GM12865 (cell line): ENCODE measurements at regions not wholly inside any gene's neighbourhood (a gene's known extent, or its start where the extent isn't known, plus 50 kb on each side); places are given as distances from the start of the nearest gene placed in this dataset.
A peak's percentile ranks its signal among the peaks of the same experiment; 100 is the strongest.
"Not testable (repeated sequence)": the region's sequence is repeated elsewhere in the genome, so short reads cannot be mapped to it uniquely, and the experiment has no call there.

Source experiments
- DNase-seq: peaks from one replicate; pipeline ENCODE4 v3.0.0; 2010; ENCODE audit warnings: low read depth
- H3K4me3 ChIP-seq: 2 replicates; pipeline ENCODE4 v1.5.1; 2011; ENCODE audit warnings: mild to moderate bottlenecking, low read depth, low read length, control low read depth
- TF ChIP-seq, protein P1 (sequence below): IDR thresholded peaks from 2 replicates; pipeline ENCODE4 v1.5.1; 2011; ENCODE audit warnings: low read length, control low read depth, low read depth, inconsistent platforms; ENCODE audit not compliant: insufficient read depth; ENCODE audit errors: missing control alignments

DNA sequence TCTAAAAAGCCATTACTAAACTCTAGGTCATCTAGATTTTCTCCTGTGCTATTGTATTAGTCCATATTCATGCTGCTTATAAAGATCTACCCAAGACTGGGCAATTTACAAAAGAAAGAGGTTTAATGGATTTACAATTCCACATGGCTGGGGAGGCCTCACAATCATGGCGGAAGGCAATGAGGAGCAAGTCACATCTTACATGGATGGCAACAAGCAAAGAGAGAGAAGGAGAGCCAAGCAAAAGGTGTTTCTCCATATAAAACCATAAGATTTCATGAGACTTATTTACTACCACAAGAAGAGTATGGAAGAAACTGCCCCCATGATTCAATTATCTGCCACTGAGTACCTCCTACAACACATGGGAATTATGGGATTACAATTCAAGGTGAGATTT lies 69.6 kb upstream of the CCDC6 start:
- DNase-seq: not testable (repeated sequence)

DNA sequence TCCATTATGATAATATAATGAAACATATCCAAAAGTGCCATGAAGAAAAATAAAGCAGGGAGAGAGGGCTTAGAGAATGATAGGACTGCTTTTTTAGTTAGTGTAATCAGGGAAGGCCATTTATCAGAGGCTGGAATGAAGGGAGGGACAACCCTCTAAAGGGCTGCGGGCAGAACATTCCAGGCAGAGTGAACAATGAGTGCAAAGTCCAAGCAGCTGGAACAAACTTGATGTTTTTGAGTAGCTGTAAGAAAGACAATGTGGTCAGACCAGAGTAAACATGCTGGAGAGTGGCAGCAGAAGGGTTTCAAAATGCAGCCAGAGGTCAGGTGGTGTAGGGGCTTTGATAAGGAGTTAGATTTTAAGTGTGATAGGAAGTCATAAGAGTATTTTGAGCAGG lies 65.6 kb upstream of the CCDC6 start:
- no peak for DNase-seq
- TF ChIP-seq, protein P1, sequence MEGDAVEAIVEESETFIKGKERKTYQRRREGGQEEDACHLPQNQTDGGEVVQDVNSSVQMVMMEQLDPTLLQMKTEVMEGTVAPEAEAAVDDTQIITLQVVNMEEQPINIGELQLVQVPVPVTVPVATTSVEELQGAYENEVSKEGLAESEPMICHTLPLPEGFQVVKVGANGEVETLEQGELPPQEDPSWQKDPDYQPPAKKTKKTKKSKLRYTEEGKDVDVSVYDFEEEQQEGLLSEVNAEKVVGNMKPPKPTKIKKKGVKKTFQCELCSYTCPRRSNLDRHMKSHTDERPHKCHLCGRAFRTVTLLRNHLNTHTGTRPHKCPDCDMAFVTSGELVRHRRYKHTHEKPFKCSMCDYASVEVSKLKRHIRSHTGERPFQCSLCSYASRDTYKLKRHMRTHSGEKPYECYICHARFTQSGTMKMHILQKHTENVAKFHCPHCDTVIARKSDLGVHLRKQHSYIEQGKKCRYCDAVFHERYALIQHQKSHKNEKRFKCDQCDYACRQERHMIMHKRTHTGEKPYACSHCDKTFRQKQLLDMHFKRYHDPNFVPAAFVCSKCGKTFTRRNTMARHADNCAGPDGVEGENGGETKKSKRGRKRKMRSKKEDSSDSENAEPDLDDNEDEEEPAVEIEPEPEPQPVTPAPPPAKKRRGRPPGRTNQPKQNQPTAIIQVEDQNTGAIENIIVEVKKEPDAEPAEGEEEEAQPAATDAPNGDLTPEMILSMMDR: no peak
- H3K4me3 ChIP-seq: no peak overlapping the region

More for the DNA sequence above, 69.6 kb upstream of the CCDC6 start:
- H3K4me3 ChIP-seq: not testable (repeated sequence)

- TF ChIP-seq, protein P1: no peak
- no peak overlapping the region for H3K4me3 ChIP-seq
- peak; percentile 5 for DNase-seq
Measured at GRCh38 chr10:59970396-59971368, 64.3 kb upstream of the CCDC6 start.

- no peak for DNase-seq
- TF ChIP-seq, protein P1: no peak
Measured at GRCh38 chr10:59968705-59969104, 62.3 kb upstream of the CCDC6 start.

DNA sequence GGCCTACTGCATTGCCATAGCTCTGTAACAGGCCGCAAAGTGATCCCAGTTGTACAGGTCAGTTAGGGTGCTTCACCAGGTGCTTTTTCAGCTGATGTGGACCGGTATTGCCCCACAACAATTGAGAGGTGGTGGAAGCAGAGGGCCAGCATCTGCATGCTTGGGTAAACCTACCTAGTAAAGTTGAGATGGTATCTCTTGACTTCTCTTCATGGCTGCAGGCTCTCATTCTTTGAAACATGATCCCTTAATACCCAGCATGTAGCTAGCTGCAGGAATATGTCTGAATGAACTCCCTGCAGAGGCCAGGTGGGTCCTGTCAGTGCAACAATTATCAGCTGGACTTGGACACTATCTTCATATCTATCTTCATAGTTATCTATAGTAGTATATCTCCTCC lies 60.7 kb upstream of the CCDC6 start:
- TF ChIP-seq, protein P1: no peak
- no peak for DNase-seq
- no peak overlapping the region for H3K4me3 ChIP-seq

More at GRCh38 chr10:59968705-59969104, 62.3 kb upstream of the CCDC6 start:
- no peak overlapping the region for H3K4me3 ChIP-seq

DNA sequence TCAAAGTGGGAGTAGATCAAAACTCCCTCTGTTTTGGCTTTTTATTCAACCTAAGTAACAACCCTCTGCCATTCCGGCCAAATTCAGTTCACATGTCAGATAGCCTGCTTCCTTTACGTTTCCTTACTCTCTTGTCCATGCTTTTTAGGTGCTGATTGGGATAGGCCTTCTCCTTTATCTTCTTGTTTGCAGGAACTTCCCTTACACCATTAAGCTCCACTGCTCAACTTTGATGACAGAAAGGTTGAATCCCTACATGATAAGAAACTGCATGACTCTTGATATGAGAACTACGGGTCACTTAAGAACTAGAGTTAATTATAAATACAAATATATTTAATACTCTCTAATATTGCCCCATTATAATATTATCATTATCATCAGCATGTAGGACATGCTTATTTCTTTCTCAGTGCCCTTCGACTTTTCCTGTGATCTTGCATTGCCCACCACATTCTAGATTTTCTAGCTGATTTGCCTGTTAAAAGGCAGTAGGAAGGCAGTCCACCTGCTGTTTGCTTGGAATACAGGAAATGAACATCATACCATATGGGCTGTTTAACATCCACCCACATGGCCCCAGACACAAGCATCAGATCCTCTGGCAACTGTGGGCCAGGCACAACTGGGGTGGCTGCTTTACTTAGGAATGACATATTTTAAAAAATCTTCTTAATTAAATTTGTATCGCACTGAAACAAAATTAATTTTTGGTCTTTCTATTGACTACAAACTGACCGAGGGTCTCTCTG lies 59.7 kb upstream of the CCDC6 start:
- no peak overlapping the region for H3K4me3 ChIP-seq
- no peak for DNase-seq
- TF ChIP-seq, protein P1: no peak

DNA sequence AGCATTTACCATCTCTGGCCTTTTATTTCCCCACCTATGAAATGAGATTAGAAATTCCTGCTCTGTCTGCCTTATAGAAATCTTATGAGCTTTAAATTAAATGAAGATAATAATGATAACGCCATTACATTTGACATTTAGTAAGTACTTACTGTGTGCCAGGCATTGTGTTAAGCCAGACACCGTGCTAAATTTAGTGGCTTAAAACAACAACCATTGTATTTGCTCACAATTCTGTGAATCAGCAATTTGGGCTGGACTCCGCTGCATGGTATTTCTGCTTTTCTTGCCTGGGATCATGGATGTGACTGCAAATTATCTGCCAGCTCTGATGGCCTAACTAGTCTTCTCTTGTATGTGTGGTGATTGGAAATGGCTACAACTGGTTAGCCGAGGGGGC lies 56.4 kb upstream of the CCDC6 start:
- TF ChIP-seq, protein P1: no peak
- no peak for DNase-seq
- no peak overlapping the region for H3K4me3 ChIP-seq
